Hepatic stellate cell (primary cell): ENCODE measurements at regions not wholly inside any gene's neighbourhood (a gene's known extent, or its start where the extent isn't known, plus 50 kb on each side); places are given as distances from the start of the nearest gene placed in this dataset.
"Not testable (repeated sequence)": the region's sequence is repeated elsewhere in the genome, so short reads cannot be mapped to it uniquely, and the experiment has no call there.

Experiments
- DNase-seq: peaks from one replicate; pipeline ENCODE4 v3.0.0; 2011; ENCODE audit warnings: low spot score

DNA sequence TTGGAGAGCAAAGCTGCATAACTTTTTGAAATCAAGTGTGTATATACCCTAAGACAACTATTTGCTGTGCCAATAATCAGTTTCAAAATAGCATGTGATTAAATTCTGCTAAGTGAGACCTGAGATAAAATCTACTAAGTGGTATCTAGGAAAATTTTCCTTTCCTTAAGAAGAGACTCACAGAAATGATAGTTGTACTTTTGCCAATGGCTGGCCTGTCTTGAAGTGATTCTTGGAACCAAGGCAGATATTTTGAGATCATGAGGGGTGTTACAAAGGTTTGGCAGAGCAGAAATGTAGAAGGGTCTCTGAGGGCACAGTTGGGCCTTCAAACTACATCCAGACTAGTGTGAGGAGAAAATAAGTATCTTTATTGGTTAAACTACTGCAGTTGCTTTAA lies 902.6 kb upstream of the TENM4 start:
- no peak for DNase-seq

DNA sequence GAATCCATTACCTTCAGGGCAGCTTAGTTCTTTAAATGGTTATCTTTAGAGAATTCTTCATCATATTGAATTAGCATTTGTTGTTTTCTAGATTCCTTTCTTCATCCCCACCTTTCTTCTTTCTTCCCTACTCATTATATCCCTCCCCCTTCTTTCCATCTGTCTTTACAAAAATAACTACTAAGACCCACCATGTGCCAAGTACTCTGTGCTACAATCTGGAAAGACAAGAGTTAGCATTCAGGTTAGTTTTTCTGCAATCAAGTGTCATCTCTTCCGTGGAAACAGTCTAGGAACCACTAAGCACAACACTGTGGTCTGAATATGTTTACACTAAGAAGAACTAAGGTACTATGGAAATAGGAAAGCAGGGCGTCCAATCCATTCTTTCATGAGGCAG lies 897.4 kb upstream of the TENM4 start:
- no peak for DNase-seq

DNA sequence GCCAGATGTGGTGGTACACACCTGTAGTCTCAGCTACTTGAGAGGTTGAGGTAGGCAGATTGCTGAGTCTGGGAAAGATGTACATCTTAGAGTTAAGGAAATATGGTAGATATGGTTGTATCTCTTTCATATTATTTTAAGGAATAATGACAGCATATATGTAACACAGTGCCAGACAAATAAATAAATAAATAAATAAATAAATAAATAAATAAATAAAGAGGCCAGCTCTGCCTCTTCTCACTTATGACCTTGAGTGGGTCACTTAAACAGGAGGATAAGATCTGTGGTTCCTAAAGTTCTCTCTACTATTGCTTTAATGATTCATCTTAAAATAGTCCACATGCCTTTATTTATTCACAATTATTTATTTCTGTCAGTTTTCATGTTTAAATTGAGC lies 890.9 kb upstream of the TENM4 start:
- DNase-seq, result no peak

DNA sequence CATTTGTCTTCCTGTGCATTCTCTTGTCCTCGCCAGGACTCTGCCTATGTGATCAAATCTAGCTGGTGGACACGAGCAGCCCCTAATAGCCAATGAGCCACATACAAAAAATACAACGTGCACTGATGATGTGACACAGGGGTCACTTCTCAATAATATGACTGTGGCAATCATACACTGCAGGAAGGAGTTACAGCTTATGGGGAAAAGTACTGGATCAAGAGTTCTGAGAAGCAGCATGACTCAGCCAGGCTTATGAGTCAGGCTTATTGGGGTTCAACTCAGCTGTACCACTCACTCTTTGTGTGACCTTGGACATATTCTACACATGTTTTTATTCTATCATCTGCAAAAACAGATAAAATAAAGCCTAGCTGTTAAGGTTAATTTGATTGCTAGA lies 889.4 kb upstream of the TENM4 start:
- no peak for DNase-seq

DNA sequence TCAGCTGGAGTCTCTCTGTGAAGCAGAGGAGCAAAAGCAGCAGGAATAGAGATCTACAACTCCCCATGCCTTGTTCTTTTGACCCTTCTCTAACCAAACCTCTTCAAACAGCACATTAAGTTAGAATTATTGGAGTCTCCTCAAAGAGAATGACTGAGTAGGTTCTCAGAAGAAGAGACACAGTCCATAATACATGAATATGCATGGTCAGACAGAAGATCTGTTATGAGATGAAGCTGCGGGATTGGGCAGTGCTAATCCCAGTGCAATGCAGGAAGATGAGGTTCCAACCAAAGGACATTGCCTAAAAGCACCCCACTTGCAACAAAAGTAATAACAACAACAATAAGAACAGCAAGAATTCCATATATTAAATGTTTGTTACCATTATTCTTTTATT lies 887.9 kb upstream of the TENM4 start:
- no peak for DNase-seq

DNA sequence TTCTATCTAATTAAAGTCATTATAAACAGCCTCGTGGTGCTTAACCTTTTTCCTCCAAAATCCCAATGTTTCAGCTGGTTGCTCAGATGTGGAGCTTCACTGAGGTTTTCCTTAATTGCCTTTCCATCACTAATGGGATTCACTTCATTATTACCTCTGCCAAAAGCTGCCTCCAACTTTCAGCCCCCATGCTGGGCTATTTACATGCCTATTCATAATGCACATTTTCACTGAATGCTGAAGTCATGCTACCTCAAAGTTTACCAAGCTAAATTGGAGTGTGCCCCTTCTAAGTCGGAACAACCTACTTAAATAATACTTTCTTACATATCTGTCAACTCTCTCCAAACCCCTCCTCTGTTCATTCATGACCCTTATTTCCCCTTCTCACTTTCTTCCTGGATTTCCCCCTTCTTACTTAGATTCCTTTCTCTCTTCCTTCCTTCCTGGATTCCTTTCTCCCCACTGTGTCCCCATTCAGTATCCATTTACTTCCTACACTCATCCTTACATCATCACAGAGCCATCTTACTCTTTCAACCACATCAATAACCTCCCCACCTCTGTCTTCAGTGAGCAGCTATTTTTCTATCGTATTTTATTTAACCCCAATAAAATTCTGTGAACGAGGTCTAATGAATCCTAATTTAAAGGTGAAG lies 887.3 kb upstream of the TENM4 start:
- no peak for DNase-seq

DNA sequence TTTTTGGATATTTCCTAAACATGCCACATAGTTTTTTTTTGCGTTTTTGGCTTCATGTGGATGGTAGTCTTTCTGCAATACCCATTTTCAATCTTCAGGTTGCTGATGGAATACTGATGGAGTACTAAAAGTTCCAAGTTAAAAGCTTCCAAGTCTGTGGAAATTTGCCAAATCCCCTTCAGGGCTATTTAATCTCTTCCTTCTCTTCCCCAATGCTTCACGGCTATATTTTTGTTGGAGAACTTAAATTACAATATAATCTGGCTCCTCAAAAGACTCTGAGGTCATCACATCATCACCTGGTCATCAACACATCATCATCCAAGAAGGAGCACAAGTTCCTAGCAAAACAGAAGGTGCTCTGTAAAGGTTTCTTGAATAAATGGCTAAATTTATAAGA lies 881.0 kb upstream of the TENM4 start:
- DNase-seq, result no peak

DNA sequence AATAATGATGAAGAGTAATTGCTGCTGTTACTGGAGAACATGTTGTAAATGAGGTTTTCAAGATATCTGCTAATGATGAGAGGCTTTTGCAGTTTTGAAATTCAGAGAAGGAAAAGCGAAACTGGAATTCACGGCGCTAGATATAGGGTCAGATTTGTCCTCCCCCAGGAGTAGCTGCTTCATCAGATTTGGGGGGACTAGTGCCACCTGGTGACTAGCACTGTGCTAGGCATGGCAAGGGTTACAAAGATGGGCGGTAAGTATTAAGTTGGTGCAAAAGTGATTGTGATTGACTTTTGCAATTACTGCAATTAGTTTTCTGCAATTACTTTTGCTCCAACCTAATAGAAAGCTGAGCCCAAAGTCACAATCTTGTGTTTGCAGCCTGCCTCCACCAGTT lies 879.9 kb upstream of the TENM4 start:
- no peak for DNase-seq

DNA sequence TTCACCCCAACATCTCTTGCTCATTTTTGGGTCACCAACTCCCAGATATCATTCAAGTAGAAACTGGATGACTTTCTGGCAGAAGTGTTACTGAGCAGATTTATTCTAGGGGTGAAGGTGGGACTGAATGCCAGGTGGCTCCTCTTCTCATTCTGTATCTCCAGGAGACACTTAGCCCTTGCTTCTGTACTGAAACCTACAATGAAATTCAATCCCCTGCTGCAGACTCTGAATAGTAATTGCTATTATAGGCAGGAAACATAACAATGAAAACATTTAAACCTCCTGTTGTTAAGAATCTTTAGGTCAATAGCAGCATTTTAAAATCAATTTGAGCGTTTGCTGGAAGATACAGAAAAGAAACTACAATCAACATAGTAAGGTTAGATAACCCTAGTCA lies 879.4 kb upstream of the TENM4 start:
- DNase-seq, result no peak

DNA sequence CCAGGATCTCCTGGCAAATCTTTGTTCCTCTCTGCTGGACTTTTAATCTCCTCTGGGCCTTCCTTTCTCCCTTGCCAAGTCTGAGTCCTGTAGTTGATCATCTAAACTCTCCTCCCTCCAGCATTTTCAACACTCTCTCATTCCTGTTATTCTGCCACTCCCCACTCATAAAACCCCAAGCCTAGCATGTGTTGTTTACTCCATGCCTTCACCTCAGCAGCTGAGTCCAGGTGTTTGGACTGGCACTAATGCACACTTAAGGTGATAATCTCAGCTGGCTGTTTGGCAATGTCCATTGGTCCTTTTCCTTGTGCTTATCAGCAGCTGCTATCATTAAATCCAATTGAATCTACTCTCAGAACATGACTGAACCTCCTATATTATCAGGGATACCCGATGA lies 876.8 kb upstream of the TENM4 start:
- DNase-seq, result no peak

DNA sequence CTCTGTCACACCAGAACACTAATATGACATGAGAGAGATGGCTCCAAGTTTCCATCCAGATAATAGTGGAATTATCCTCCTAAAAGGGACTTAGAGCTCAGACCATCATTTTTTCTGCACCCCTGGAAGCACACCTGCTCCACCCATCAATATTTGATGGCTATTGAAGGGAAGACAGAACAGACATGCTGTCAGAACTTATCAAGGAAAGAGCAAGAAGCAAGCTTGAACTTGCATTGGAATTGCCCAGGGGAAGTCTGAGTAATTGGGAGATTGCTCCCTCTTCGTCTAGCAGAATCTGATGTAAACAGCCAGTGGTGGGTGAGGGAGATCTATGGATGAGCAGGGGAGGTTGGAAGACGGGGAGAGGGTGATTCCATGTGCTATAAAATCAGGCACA lies 874.4 kb upstream of the TENM4 start:
- DNase-seq, result no peak

DNA sequence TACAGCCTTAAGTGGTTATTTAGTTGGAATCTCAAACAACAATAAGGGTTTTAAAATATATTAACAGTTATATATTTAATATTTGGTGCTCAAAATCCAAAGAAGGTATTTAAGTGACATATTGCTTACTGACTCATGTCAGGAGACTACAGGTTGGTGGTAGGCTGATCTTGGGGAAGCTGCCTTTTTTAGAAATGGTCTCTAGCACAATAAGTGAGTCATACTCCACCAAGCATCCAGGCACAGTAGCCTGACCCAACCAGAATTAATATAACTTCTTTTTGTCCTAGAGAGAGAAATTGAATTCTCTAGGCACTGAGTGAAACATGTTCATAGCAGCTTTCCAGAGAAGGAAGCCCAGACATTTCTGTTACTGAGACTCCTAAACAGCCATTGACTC lies 868.5 kb upstream of the TENM4 start:
- DNase-seq, result no peak

DNA sequence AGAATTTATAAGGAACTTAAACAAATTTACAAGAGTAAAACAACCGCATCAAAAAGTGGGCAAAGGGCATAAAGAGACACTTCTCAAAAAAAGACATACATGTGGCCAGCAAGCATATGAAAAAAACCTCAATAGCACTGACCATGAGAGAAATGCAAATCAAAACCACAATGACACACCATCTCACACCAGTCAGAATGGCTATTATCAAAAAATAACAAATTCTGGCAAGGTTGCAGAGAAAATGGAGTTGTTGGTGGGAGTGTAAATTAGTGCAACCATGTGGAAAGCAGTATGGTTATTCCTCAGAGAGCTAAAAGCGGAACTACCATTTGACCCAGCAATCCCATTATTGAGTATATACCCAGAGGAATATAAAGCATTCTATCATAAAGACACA lies 866.8 kb upstream of the TENM4 start:
- DNase-seq, result no peak

DNA sequence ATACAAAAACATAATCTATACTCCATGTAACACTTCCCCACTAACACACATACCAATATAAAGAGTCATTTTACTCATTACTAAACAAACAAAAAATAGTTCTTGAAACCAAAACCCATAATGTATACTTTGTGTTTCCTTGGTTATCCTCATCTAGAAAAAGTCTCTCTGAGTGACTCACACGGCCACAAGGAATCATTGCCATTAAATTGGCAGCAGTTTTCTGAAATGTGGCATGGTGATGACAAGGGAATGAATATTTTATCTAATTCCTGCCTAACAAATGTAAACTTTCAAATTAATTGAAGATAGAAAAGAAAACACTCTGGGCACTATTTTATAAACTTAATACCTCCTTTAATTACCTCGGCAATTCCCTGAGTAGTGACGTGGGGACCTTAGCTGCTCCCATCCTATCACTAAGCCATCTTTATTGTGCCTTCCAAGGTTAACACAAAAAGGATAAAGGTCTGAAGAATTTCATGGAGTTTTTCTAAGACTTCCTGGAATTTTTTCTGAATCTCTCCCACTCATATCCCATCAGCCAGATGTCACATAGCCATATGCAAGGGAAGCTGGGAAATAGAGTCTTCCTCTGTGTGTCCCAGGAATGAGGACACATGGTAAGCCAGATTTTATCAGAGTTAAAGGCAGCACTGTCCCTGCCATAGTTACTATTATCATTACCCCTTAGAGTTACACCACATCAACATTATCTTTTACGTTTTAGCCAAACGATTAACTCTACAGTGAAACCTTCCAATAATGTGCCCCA lies 857.2 kb upstream of the TENM4 start:
- DNase-seq, result no peak

DNA sequence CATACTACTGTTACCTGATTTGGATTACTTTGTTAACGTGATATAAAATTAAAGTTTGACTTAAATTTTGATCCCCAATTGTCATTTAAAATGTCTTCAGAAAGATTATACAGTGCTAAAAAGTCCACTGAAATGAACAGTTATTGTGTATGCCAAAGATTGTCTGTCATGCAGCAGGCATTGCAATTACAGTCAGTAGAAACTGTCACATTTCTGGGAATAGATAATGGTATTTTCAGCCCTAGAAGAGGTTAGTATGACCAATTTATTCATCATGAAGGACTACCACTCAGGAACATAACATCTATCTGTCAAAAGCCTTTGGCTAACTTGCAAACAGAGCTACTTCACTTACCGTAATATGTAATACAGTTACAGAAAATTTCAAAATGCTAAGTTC lies 852.5 kb upstream of the TENM4 start:
- DNase-seq, result no peak

DNA sequence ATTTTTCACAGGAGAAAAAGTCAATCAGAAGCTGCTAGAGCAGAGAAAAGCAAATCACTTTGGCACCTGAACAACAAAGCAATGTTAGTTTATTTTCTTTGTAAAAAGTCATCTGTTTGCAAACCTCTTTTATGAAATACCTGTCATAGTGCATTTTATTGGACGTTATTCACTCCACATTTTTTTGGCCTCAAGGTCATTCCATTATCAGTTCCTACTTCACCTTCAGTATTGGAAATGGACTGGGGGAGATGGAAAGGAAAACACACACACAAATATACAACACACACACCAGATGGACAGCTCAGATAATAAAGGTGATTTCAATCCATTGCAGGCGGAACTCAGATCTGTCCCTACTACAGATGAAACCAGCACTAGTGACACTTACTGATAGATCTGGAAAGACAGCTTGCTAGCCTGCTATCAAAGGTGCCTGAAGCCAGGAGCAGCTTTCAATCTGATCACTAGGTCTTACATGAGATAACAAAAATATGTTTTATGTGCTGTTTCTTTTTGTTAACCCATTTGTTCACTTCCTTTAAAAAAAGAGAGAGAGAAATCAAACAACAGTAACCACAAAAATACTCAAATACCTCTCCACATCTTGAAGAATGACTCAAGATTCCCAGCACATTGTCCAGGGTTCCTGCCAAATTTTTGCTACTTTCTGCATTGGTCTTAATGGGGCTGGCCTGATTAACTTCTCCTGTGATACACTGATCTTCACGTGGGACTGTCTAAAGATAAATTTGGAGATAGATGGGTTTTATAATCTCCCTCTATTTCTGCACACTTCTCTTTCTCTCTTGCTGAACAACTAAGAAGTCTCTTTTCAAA lies 844.3 kb upstream of the TENM4 start:
- DNase-seq, result no peak

DNA sequence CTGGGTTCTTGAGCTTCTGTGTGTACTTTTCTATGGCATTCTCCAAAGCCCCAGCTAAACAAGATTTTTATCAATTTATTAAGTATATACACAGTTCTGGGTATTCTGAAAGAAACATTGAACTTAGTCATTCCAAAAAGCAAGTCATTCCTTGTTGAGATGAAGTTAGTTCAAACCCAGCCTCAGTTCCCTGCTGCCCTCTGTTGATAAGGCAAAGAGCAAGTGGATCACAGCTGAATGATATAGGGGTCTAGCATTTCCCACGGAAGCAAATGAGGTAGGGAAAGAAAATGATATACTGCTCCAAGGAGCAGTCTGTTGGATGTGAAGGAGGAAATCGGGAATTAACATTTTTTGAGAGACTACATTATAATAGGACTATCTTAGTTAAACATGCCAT lies 841.8 kb upstream of the TENM4 start:
- DNase-seq, result no peak

DNA sequence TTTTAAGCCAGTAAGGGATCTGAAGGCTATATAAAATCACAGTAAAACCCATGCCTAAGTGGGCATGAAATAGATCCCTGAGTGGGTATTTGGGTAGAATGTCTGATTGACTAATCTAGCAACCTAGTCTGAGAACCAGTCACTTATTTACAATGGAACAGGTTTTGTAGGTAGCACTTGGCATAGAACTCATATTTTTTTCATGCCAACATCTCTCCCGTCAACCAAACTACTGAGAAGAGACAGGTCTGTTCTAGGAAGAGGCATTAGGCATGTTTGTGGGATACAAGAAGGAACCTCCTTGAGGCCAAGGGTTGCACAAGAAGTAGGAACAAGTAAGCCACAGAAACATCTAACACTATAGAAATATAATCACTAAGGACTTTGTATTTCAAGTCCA lies 840.4 kb upstream of the TENM4 start:
- DNase-seq, result no peak

DNA sequence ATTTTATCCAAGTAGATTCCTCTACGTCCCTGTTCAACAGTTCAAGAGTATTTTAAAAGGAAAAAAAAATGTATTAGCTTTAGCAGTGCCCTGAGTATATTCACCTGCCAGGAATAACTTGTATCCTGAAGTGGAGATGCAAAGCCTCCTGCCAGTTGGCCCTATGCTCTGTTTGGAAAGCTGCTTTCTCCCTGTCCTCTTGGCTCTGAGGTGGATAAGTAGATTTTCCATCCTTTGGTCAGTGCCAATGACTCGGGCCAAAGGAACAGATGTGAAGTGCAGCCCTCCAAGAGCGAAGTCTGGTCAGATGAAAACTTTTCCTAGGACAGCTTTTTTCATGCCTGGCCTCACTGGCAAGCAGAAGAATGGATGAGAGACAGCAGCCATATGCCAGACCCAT lies 839.9 kb upstream of the TENM4 start:
- no peak for DNase-seq

DNA sequence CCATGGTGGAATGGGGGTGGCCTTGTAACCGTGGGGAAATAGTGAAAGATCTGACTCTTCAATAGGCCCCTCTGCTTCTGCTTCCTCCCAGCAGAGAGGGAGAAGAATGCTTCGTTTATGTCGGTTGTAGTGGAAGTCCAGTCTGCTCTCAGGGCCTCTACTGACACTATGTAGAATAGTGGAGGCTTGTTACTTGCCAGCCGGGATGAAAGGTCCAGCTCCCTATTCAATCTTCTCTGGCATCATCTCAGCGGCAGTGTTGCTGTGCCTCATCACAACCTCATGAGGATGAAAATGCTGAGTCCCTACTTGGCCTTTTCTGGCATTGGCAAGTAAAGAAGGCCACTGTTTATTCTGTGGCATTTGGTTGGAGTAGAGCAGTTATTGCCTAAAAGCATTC lies 820.9 kb upstream of the TENM4 start:
- DNase-seq, result no peak

DNA sequence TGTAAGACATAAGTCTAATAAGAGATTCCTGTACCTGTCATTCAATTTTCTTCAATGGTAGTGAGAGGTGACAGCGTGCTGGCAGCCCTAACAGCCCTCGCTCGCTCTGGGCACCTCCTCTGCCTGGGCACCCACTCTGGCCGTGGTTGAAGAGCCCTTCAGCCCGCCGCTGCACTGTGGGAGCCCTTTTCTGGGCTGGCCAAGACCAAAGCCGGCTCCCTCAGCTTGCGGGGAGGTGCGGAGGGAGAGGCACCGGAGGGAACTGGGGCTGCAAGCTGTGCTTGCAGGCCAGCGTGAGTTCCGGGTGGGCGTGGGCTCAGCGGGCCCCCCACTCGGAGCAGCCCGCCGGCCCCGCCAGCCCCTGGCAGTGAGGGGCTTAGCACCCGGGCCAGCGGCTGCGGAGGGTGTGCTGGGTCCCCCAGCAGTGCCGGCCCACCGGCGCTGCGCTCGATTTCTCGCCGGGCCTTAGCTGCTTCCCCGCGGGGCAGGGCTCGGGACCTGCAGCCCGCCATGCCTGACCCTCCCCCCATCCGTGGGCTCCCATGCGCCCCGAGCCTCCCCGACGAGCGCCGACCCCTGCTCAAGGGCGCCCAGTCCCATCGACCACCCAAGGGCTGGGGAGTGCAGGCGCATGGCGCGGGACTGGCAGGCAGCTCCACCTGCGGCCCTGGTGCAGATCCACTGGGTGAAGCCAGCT lies 816.6 kb upstream of the TENM4 start:
- DNase-seq, result not testable (repeated sequence)

DNA sequence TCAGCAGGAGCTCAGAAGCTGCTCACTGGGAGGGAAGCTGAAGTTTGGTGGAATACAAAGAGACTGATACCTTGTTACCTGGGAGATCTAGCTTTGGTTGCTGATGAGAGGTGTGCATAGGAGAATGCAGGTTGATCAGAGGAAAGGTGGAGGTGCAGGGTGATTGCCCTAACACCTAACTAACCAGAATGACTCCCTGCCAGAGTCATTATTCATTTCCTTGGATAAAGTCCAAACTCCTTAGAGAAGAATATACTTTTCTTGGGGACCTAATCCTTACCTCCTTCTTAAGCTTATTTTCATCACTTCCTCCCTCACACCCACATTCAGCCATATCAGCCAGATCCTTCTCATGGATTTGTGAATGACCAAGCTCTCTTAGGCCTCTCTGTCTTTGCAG lies 814.2 kb upstream of the TENM4 start:
- no peak for DNase-seq

DNA sequence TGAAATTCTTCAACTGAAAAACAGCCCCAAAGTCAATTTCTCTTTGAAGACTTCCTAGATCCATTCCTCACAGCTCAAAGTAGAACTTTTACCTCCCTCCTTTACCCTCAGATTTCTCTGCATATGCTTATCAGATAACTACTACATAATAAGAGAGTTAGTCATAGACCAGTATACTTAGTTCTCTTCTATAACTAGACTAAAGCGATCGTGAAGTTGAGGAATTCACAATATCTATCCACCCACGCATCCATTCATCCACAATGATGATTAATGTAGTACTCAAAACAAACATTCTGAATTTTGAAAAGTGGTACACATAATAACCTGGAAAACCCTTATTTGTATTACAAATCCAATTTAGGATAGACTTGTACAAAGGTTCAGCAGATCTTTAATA lies 800.9 kb upstream of the TENM4 start:
- no peak for DNase-seq
